ENCODE measurements at regions not wholly inside any gene's neighbourhood (a gene's known extent, or its start where the extent isn't known, plus 50 kb on each side); places are given as distances from the start of the nearest gene placed in this dataset.
"Not testable (repeated sequence)": the region's sequence is repeated elsewhere in the genome, so short reads cannot be mapped to it uniquely, and the experiment has no call there.

GRCh38 chr6:115414916-115415315 lies 645.8 kb downstream of the FRK start:
- not testable (repeated sequence) for DNase-seq (ENCODE audit: low spot score)

- no peak for DNase-seq (ENCODE audit: low spot score)
Measured at GRCh38 chr6:115411756-115412155, 648.9 kb downstream of the FRK start.

- DNase-seq (ENCODE audit: low spot score): no peak
Measured at GRCh38 chr6:115404446-115404845, 656.2 kb downstream of the FRK start.

GRCh38 chr6:115398607-115399006 lies 662.1 kb downstream of the FRK start:
- no peak for DNase-seq (ENCODE audit: low spot score)

GRCh38 chr6:115396112-115396906 lies 664.4 kb downstream of the FRK start:
- DNase-seq (ENCODE audit: low spot score): no peak

GRCh38 chr6:115393821-115394220 lies 666.9 kb downstream of the FRK start:
- no peak for DNase-seq (ENCODE audit: low spot score)

- no peak for DNase-seq (ENCODE audit: low spot score)
Measured at GRCh38 chr6:115370202-115370601, 690.5 kb downstream of the FRK start.

GRCh38 chr6:115365783-115366182 lies 694.9 kb downstream of the FRK start:
- DNase-seq (ENCODE audit: low spot score): no peak

- no peak for DNase-seq (ENCODE audit: low spot score)
Measured at GRCh38 chr6:115363379-115363778, 697.3 kb downstream of the FRK start.

- DNase-seq (ENCODE audit: low spot score): no peak
Measured at GRCh38 chr6:115362234-115362633, 698.5 kb downstream of the FRK start.

- no peak for DNase-seq (ENCODE audit: low spot score)
Measured at GRCh38 chr6:115360602-115361325, 699.9 kb downstream of the FRK start.

- DNase-seq (ENCODE audit: low spot score): no peak
Measured at GRCh38 chr6:115358616-115359015, 702.1 kb downstream of the FRK start.

GRCh38 chr6:115356371-115356770 lies 704.3 kb downstream of the FRK start:
- no peak for DNase-seq (ENCODE audit: low spot score)

- no peak for DNase-seq (ENCODE audit: low spot score)
Measured at GRCh38 chr6:115323001-115323400, 737.7 kb downstream of the FRK start.

GRCh38 chr6:115319823-115320222 lies 740.9 kb downstream of the FRK start:
- DNase-seq (ENCODE audit: low spot score): no peak

GRCh38 chr6:115310156-115310555 lies 750.5 kb downstream of the FRK start:
- no peak for DNase-seq (ENCODE audit: low spot score)

- DNase-seq (ENCODE audit: low spot score): no peak
Measured at GRCh38 chr6:115302731-115303130, 758.0 kb downstream of the FRK start.

GRCh38 chr6:115287467-115287866 lies 773.2 kb downstream of the FRK start:
- DNase-seq (ENCODE audit: low spot score): no peak

GRCh38 chr6:115276881-115277565 lies 783.7 kb downstream of the FRK start:
- DNase-seq (ENCODE audit: low spot score): no peak

GRCh38 chr6:115272311-115272710 lies 788.4 kb downstream of the FRK start:
- DNase-seq (ENCODE audit: low spot score): no peak

- DNase-seq (ENCODE audit: low spot score): no peak
Measured at GRCh38 chr6:115271434-115271833, 789.3 kb downstream of the FRK start.

- no peak for DNase-seq (ENCODE audit: low spot score)
Measured at GRCh38 chr6:115270953-115271352, 789.7 kb downstream of the FRK start.

GRCh38 chr6:115241373-115241772 lies 819.3 kb downstream of the FRK start:
- no peak for DNase-seq (ENCODE audit: low spot score)

Measured in COLO829 (cell line).